ENCODE measurements at regions not wholly inside any gene's neighbourhood (a gene's known extent, or its start where the extent isn't known, plus 50 kb on each side); places are given as distances from the start of the nearest gene placed in this dataset.

- no peak for DNase-seq (ENCODE audit: low read depth in 6 of 9, low spot score in 9 of 9)
- Histone ChIP-seq H3K27me3 (ENCODE audit: control insufficient read depth in 2 of 2, insufficient read depth in 1 of 2, low read length in 1 of 2) (no peaks in the 10 kb centered on the region), H3K4me1 (ENCODE audit: control insufficient read depth in 2 of 2, insufficient read depth in 2 of 2, low read length in 2 of 2) (peaks cover 0 to 3% of the 10 kb centered on the region in 2 donors), H3K36me3 (ENCODE audit: control insufficient read depth in 2 of 2, insufficient read depth in 2 of 2, low read length in 1 of 2) (no peaks in the 10 kb centered on the region), H3K27ac (ENCODE audit: low read depth in 1 of 2, low read length in 1 of 2) (no peak overlapping the region), H3K4me3 (ENCODE audit: low read length in 2 of 2) (no peak overlapping the region), H3K9me3 (ENCODE audit: control insufficient read depth in 2 of 2, insufficient read depth in 1 of 2, low read length in 1 of 2) (no peaks in the 10 kb centered on the region)
- WGBS = 67% methylated on average over 1 of the region's 1 CpG
Observed at GRCh38 chr2:150626934-150627411, 139.5 kb upstream of the RND3 start.

GRCh38 chr2:150625741-150626140 lies 138.3 kb upstream of the RND3 start:
- Histone ChIP-seq H3K36me3 (ENCODE audit: control insufficient read depth in 2 of 2, insufficient read depth in 2 of 2, low read length in 1 of 2) (no peaks in the 10 kb centered on the region), H3K9me3 (ENCODE audit: control insufficient read depth in 2 of 2, insufficient read depth in 1 of 2, low read length in 1 of 2) (no peaks in the 10 kb centered on the region), H3K27me3 (ENCODE audit: control insufficient read depth in 2 of 2, insufficient read depth in 1 of 2, low read length in 1 of 2) (no peaks in the 10 kb centered on the region), H3K4me3 (ENCODE audit: low read length in 2 of 2) (no peak overlapping the region), H3K27ac (ENCODE audit: low read depth in 1 of 2, low read length in 1 of 2) (no peak overlapping the region), H3K4me1 (ENCODE audit: control insufficient read depth in 2 of 2, insufficient read depth in 2 of 2, low read length in 2 of 2) (peaks cover 0 to 3% of the 10 kb centered on the region in 2 donors)
- 96% methylated on average over 2 of the region's 2 CpGs for WGBS
- no peak for DNase-seq (ENCODE audit: low read depth in 6 of 9, low spot score in 9 of 9)

- Histone ChIP-seq H3K4me3 (ENCODE audit: low read length in 2 of 2) (no peak overlapping the region), H3K27me3 (ENCODE audit: control insufficient read depth in 2 of 2, insufficient read depth in 1 of 2, low read length in 1 of 2) (no peaks in the 10 kb centered on the region), H3K36me3 (ENCODE audit: control insufficient read depth in 2 of 2, insufficient read depth in 2 of 2, low read length in 1 of 2) (no peaks in the 10 kb centered on the region), H3K4me1 (ENCODE audit: control insufficient read depth in 2 of 2, insufficient read depth in 2 of 2, low read length in 2 of 2) (peaks cover 0 to 3% of the 10 kb centered on the region in 2 donors), H3K27ac (ENCODE audit: low read depth in 1 of 2, low read length in 1 of 2) (no peak overlapping the region), H3K9me3 (ENCODE audit: control insufficient read depth in 2 of 2, insufficient read depth in 1 of 2, low read length in 1 of 2) (no peaks in the 10 kb centered on the region)
- DNase-seq (ENCODE audit: low read depth in 6 of 9, low spot score in 9 of 9) = no peak
Observed at GRCh38 chr2:150625303-150625702, 137.8 kb upstream of the RND3 start.

GRCh38 chr2:150624001-150624401 lies 136.5 kb upstream of the RND3 start:
- Histone ChIP-seq H3K4me1 (ENCODE audit: control insufficient read depth in 2 of 2, insufficient read depth in 2 of 2, low read length in 2 of 2) (peaks cover 0 to 3% of the 10 kb centered on the region in 2 donors), H3K27ac (ENCODE audit: low read depth in 1 of 2, low read length in 1 of 2) (no peak overlapping the region), H3K27me3 (ENCODE audit: control insufficient read depth in 2 of 2, insufficient read depth in 1 of 2, low read length in 1 of 2) (no peaks in the 10 kb centered on the region), H3K36me3 (ENCODE audit: control insufficient read depth in 2 of 2, insufficient read depth in 2 of 2, low read length in 1 of 2) (no peaks in the 10 kb centered on the region), H3K9me3 (ENCODE audit: control insufficient read depth in 2 of 2, insufficient read depth in 1 of 2, low read length in 1 of 2) (no peaks in the 10 kb centered on the region), H3K4me3 (ENCODE audit: low read length in 2 of 2) (no peak overlapping the region)
- DNase-seq (ENCODE audit: low read depth in 6 of 9, low spot score in 9 of 9) = no peak
- 8% methylated on average over 5 of the region's 5 CpGs for WGBS

- WGBS = 93% methylated on average over 4 of the region's 4 CpGs
- H3K4me1 ChIP-seq (ENCODE audit: control insufficient read depth in 2 of 2, insufficient read depth in 2 of 2, low read length in 2 of 2) = peaks cover 0 to 3% of the 10 kb centered on the region in 2 donors
Observed at GRCh38 chr2:150621526-150622213, 134.2 kb upstream of the RND3 start.

GRCh38 chr2:150620855-150621254 lies 133.4 kb upstream of the RND3 start:
- Histone ChIP-seq H3K27me3 (ENCODE audit: control insufficient read depth in 2 of 2, insufficient read depth in 1 of 2, low read length in 1 of 2) (no peaks in the 10 kb centered on the region), H3K36me3 (ENCODE audit: control insufficient read depth in 2 of 2, insufficient read depth in 2 of 2, low read length in 1 of 2) (no peaks in the 10 kb centered on the region), H3K27ac (ENCODE audit: low read depth in 1 of 2, low read length in 1 of 2) (no peak overlapping the region), H3K9me3 (ENCODE audit: control insufficient read depth in 2 of 2, insufficient read depth in 1 of 2, low read length in 1 of 2) (no peaks in the 10 kb centered on the region), H3K4me3 (ENCODE audit: low read length in 2 of 2) (no peak overlapping the region), H3K4me1 (ENCODE audit: control insufficient read depth in 2 of 2, insufficient read depth in 2 of 2, low read length in 2 of 2) (peaks cover 0 to 3% of the 10 kb centered on the region in 2 donors)
- no peak for DNase-seq (ENCODE audit: low read depth in 6 of 9, low spot score in 9 of 9)
- 94% methylated on average over 6 of the region's 6 CpGs for WGBS

More at GRCh38 chr2:150621526-150622213, 134.2 kb upstream of the RND3 start:
- no peak for DNase-seq (ENCODE audit: low read depth in 6 of 9, low spot score in 9 of 9)
- no peaks in the 10 kb centered on the region for H3K36me3 ChIP-seq (ENCODE audit: control insufficient read depth in 2 of 2, insufficient read depth in 2 of 2, low read length in 1 of 2)
- H3K27me3 ChIP-seq (ENCODE audit: control insufficient read depth in 2 of 2, insufficient read depth in 1 of 2, low read length in 1 of 2) = no peaks in the 10 kb centered on the region
- H3K4me3 ChIP-seq (ENCODE audit: low read length in 2 of 2) = no peak overlapping the region
- peak overlapping the region in 1 of 2 donors; percentile 54 for H3K27ac ChIP-seq (ENCODE audit: low read depth in 1 of 2, low read length in 1 of 2)
- no peaks in the 10 kb centered on the region for H3K9me3 ChIP-seq (ENCODE audit: control insufficient read depth in 2 of 2, insufficient read depth in 1 of 2, low read length in 1 of 2)

- H3K27ac ChIP-seq (ENCODE audit: low read depth in 1 of 2, low read length in 1 of 2) = no peak overlapping the region
- H3K27me3 ChIP-seq (ENCODE audit: control insufficient read depth in 2 of 2, insufficient read depth in 1 of 2, low read length in 1 of 2) = no peaks in the 10 kb centered on the region
- H3K4me1 ChIP-seq (ENCODE audit: control insufficient read depth in 2 of 2, insufficient read depth in 2 of 2, low read length in 2 of 2) = peaks cover 0 to 3% of the 10 kb centered on the region in 2 donors
- DNase-seq (ENCODE audit: low read depth in 6 of 9, low spot score in 9 of 9) = no peak
- no peaks in the 10 kb centered on the region for H3K9me3 ChIP-seq (ENCODE audit: control insufficient read depth in 2 of 2, insufficient read depth in 1 of 2, low read length in 1 of 2)
- H3K36me3 ChIP-seq (ENCODE audit: control insufficient read depth in 2 of 2, insufficient read depth in 2 of 2, low read length in 1 of 2) = no peaks in the 10 kb centered on the region
- no peak overlapping the region for H3K4me3 ChIP-seq (ENCODE audit: low read length in 2 of 2)
Observed at GRCh38 chr2:150620416-150620815, 132.9 kb upstream of the RND3 start.

- H3K27ac ChIP-seq (ENCODE audit: low read depth in 1 of 2, low read length in 1 of 2) = no peak overlapping the region
- DNase-seq (ENCODE audit: low read depth in 6 of 9, low spot score in 9 of 9) = no peak
Observed at GRCh38 chr2:150619607-150620330, 132.3 kb upstream of the RND3 start.

GRCh38 chr2:150618245-150618895 lies 130.9 kb upstream of the RND3 start:
- Histone ChIP-seq H3K4me1 (ENCODE audit: control insufficient read depth in 2 of 2, insufficient read depth in 2 of 2, low read length in 2 of 2) (no peaks in the 10 kb centered on the region), H3K36me3 (ENCODE audit: control insufficient read depth in 2 of 2, insufficient read depth in 2 of 2, low read length in 1 of 2) (no peaks in the 10 kb centered on the region), H3K4me3 (ENCODE audit: low read length in 2 of 2) (no peak overlapping the region), H3K9me3 (ENCODE audit: control insufficient read depth in 2 of 2, insufficient read depth in 1 of 2, low read length in 1 of 2) (no peaks in the 10 kb centered on the region), H3K27ac (ENCODE audit: low read depth in 1 of 2, low read length in 1 of 2) (no peak overlapping the region), H3K27me3 (ENCODE audit: control insufficient read depth in 2 of 2, insufficient read depth in 1 of 2, low read length in 1 of 2) (no peaks in the 10 kb centered on the region)
- WGBS = 91% methylated on average over 7 of the region's 7 CpGs
- DNase-seq (ENCODE audit: low read depth in 6 of 9, low spot score in 9 of 9) = no peak

More at GRCh38 chr2:150619607-150620330, 132.3 kb upstream of the RND3 start:
- Histone ChIP-seq H3K4me3 (ENCODE audit: low read length in 2 of 2) (no peak overlapping the region), H3K27me3 (ENCODE audit: control insufficient read depth in 2 of 2, insufficient read depth in 1 of 2, low read length in 1 of 2) (no peaks in the 10 kb centered on the region), H3K4me1 (ENCODE audit: control insufficient read depth in 2 of 2, insufficient read depth in 2 of 2, low read length in 2 of 2) (peaks cover 0 to 3% of the 10 kb centered on the region in 2 donors), H3K36me3 (ENCODE audit: control insufficient read depth in 2 of 2, insufficient read depth in 2 of 2, low read length in 1 of 2) (no peaks in the 10 kb centered on the region), H3K9me3 (ENCODE audit: control insufficient read depth in 2 of 2, insufficient read depth in 1 of 2, low read length in 1 of 2) (no peaks in the 10 kb centered on the region)
- 91% methylated on average over 5 of the region's 5 CpGs for WGBS

Measured in thymus (tissue), 11 donors.